GM12878 (cell line): ENCODE measurements at regions not wholly inside any gene's neighbourhood (a gene's known extent, or its start where the extent isn't known, plus 50 kb on each side); places are given as distances from the start of the nearest gene placed in this dataset.

ENCODE experiments used
- ATAC-seq: fragments of 200-7000 bp; cut with Tn5 transposase; 3 replicates; pipeline ENCODE4 v1.9.1; 2020; ENCODE audit warnings: mild to moderate bottlenecking, moderate library complexity
- BruUV-seq: library from RNA; stranded (reverse); fragments of 400-500 nt; replicated peaks from 2 replicates; lab custom pipeline; 2021; lab: Mats Ljungman, UMichigan
- CTCF ChIA-PET: fragments of 300-600 bp; sonication (Branson Sonifier 250); formaldehyde crosslinking; extraction: SDS; loops from one replicate; lab custom pipeline; 2021; ENCODE audit warnings: inconsistent platforms; lab: Yijun Ruan, JAX
- POLR2A ChIA-PET: fragments of 350-600 bp; formaldehyde crosslinking; extraction: SDS; loops from one replicate; lab custom pipeline; 2021; ENCODE audit warnings: inconsistent platforms; lab: Charles Lee
- RAD21 ChIA-PET: fragments of 300-600 bp; sonication (Branson Sonifier 250); formaldehyde crosslinking; loops from one replicate; lab custom pipeline; 2023; ENCODE audit warnings: antibody characterized with exemption; ENCODE audit not compliant: unreplicated experiment; lab: Charles Lee
- SMC1A ChIA-PET: fragments of 300-600 bp; sonication (Branson Sonifier 250); formaldehyde crosslinking; loops from one replicate; lab custom pipeline; 2023; ENCODE audit not compliant: unreplicated experiment, uncharacterized antibody; lab: Charles Lee
- DNase-seq: peaks from one replicate; pipeline ENCODE4 v3.0.0-alpha.2; 2011; ENCODE audit warnings: low read depth, low spot score
- FAIRE-seq: peaks from 3 replicates; lab custom pipeline; 2011; peaks lifted over from hg19 to GRCh38; lab: Jason Lieb, UNC
- H2AFZ ChIP-seq: 2 replicates; pipeline ENCODE4 v1.6.0; 2011; ENCODE audit warnings: low read depth, low read length, control low read depth; ENCODE audit not compliant: control insufficient read depth
- H3K27ac ChIP-seq: 2 replicates; pipeline ENCODE4 v1.5.1; 2011; ENCODE audit warnings: control low read depth; ENCODE audit not compliant: control insufficient read depth, insufficient read depth
- H3K27me3 ChIP-seq, 2 experiments: replicated peaks in 1 of 2; 2 replicates each; pipeline versions ENCODE4 v1.6.0 to v1.6.1; 2011; ENCODE audit warnings: low read length in 1 of 2; ENCODE audit not compliant: control insufficient read depth in 2 of 2, insufficient read depth in 2 of 2
- H3K36me3 ChIP-seq, 2 experiments: 2 replicates each; pipeline ENCODE4 v1.5.1; 2011; ENCODE audit warnings: low read length in 1 of 2; ENCODE audit not compliant: control insufficient read depth in 2 of 2, insufficient read depth in 2 of 2
- H3K4me1 ChIP-seq: 2 replicates; pipeline ENCODE4 v1.6.1; 2011; ENCODE audit warnings: mild to moderate bottlenecking, low read length, moderate library complexity, mixed read lengths; ENCODE audit not compliant: control insufficient read depth, insufficient read depth
- H3K4me2 ChIP-seq: 2 replicates; pipeline ENCODE4 v1.6.0; 2011; ENCODE audit warnings: control low read depth; ENCODE audit not compliant: control insufficient read depth, insufficient read depth
- H3K4me3 ChIP-seq: fragments of 200-600 bp; sonication (generic); 2 replicates; pipeline ENCODE4 v1.5.1; 2016
- H3K79me2 ChIP-seq: 2 replicates; pipeline ENCODE4 v1.6.0; 2011; ENCODE audit warnings: low read length; ENCODE audit not compliant: control insufficient read depth, insufficient read depth
- H3K9ac ChIP-seq: 2 replicates; pipeline ENCODE4 v1.8.0; 2011; ENCODE audit warnings: low read length, control low read depth, mixed read lengths; ENCODE audit not compliant: control insufficient read depth, insufficient read depth
- H3K9me3 ChIP-seq: replicated peaks from 3 replicates; pipeline ENCODE4 v1.5.1; 2011; ENCODE audit warnings: mild to moderate bottlenecking, low read length; ENCODE audit not compliant: control insufficient read depth, insufficient read depth
- H4K20me1 ChIP-seq: 2 replicates; pipeline ENCODE4 v1.6.0; 2011; ENCODE audit not compliant: control insufficient read depth, insufficient read depth
- BCLAF1 ChIP-seq: fragments of 450-650 bp; IDR thresholded peaks from 2 replicates; pipeline ENCODE4 v1.6.1; 2017; ENCODE audit warnings: antibody characterized with exemption, mild to moderate bottlenecking, moderate library complexity
- CBX5 ChIP-seq: sonication (generic); IDR thresholded peaks from 2 replicates; pipeline ENCODE4 v1.6.1; 2016; ENCODE audit warnings: low read depth, moderate library complexity, mild to moderate bottlenecking, inconsistent platforms
- E2F8 ChIP-seq: fragments of 450-650 bp; IDR thresholded peaks from 2 replicates; pipeline ENCODE4 v1.6.1; 2018; ENCODE audit warnings: mild to moderate bottlenecking, low read depth, moderate library complexity; ENCODE audit not compliant: partially characterized antibody
- HCFC1 ChIP-seq: fragments of 150-350 bp; IDR thresholded peaks from 2 replicates; pipeline ENCODE4 v1.6.1; 2014; ENCODE audit warnings: low read length
- HDGF ChIP-seq: fragments of 450-650 bp; IDR thresholded peaks from 2 replicates; pipeline ENCODE4 v1.6.1; 2016; ENCODE audit warnings: antibody characterized with exemption
- NRF1 ChIP-seq: conservative IDR thresholded peaks from 2 replicates; pipeline ENCODE4 v1.6.1; 2011; ENCODE audit warnings: mild to moderate bottlenecking, low read depth, low read length, improper control_type of control experiment
- POLR2AphosphoS5 ChIP-seq: IDR thresholded peaks from 2 replicates; pipeline ENCODE4 v1.6.1; 2011; ENCODE audit warnings: mild to moderate bottlenecking, low read length, inconsistent platforms
- RAD21 ChIP-seq: IDR thresholded peaks from 2 replicates; pipeline ENCODE4 v1.6.1; 2011; ENCODE audit warnings: mild to moderate bottlenecking, low read depth, low read length, moderate library complexity; ENCODE audit not compliant: insufficient read depth
- SIN3A ChIP-seq: IDR thresholded peaks from 2 replicates; pipeline ENCODE4 v1.6.1; 2012; ENCODE audit warnings: low read depth, low read length, improper control_type of control experiment
- SMARCA5 ChIP-seq: fragments of 450-650 bp; IDR thresholded peaks from 2 replicates; pipeline ENCODE4 v1.6.1; 2017; ENCODE audit warnings: mild to moderate bottlenecking
- YBX1 ChIP-seq: fragments of 450-650 bp; IDR thresholded peaks from 2 replicates; pipeline ENCODE4 v1.6.1; 2016; ENCODE audit warnings: antibody characterized with exemption
- ZSCAN29 ChIP-seq: fragments of 450-650 bp; IDR thresholded peaks from 2 replicates; pipeline ENCODE4 v1.6.1; 2017; ENCODE audit warnings: mild to moderate bottlenecking, moderate library complexity
- WGBS: methylation state at CpG from one replicate; pipeline ENCODE4 v1.1.6; 2016; ENCODE audit warnings: low lambda C conversion rate; ENCODE audit not compliant: insufficient replicate concordance, insufficient coverage; ENCODE audit errors: missing lambda C conversion rate; 5-methylcytosine and 5-hydroxymethylcytosine counted together
- in situ Hi-C: fragments of 300-500 bp; cut with MboI; formaldehyde crosslinking; loops from 9 replicates; pipeline ENCODE4 v1.14.3; 2018; ENCODE audit warnings: mixed read lengths
- intact Hi-C: fragments of 100-400 bp; cut with micrococcal nuclease; formaldehyde crosslinking; loops from one replicate; pipeline ENCODE4 v1.14.2; 2022; ENCODE audit not compliant: unreplicated experiment

- H3K4me3 ChIP-seq, result no peak overlapping the region
- no peaks in the 10 kb centered on the region for H3K36me3 ChIP-seq
- TF ChIP-seq HCFC1 (no peak), CBX5 (no peak), ZSCAN29 (no peak), NRF1 (no peak), SMARCA5 (no peak), YBX1 (no peak)
- no peak overlapping the region for H2AFZ ChIP-seq
- no peaks in the 10 kb centered on the region for H3K9me3 ChIP-seq
- 33% methylated on average over 4 of the region's 4 CpGs for WGBS
- in situ Hi-C loops, result loop anchor here (25.0 kb wide), 1 partner anchor 180 kb away; no protein-coding TSS in a partner anchor
- no peak overlapping the region for H3K9ac ChIP-seq
- ChIA-PET RAD21 (no interaction called here), SMC1A (interaction anchor here (0.6 to 2.6 kb wide), 2 partner anchors 10 to 1218 kb away, joined by 3 to 9 read pairs; no protein-coding TSS in a partner anchor), CTCF (interaction anchor here (1.1 to 1.7 kb wide), 6 partner anchors 9 to 184 kb away, joined by 3 to 5 read pairs (median 4); no protein-coding TSS in a partner anchor), POLR2A (no interaction called here)
- intact Hi-C loops, result no loop called here
- DNase-seq (no peak), ATAC-seq (no peak), FAIRE-seq (no peak)
- H3K4me1 ChIP-seq, result no peaks in the 10 kb centered on the region
- H3K4me2 ChIP-seq, result no peak overlapping the region
- H4K20me1 ChIP-seq, result no peaks in the 10 kb centered on the region
- no peaks in the 10 kb centered on the region; a peak in 1 of 4 replicates for H3K27me3 ChIP-seq
- no peaks in the 10 kb centered on the region for H3K79me2 ChIP-seq
- H3K27ac ChIP-seq, result no peak overlapping the region
- BruUV-seq, result no TSS peak
Observed at GRCh38 chr7:25381818-25382589, 153.7 kb upstream of the NPVF start.

- SMC1A ChIA-PET, result interaction anchor here (0.5 to 2.6 kb wide), 3 partner anchors 9 to 1311 kb away, joined by 3 to 9 read pairs (median 4); no protein-coding TSS in a partner anchor
- Histone ChIP-seq H3K4me3 (no peak overlapping the region), H3K9me3 (no peaks in the 10 kb centered on the region), H3K36me3 (no peaks in the 10 kb centered on the region), H3K27ac (no peak overlapping the region), H3K79me2 (no peaks in the 10 kb centered on the region), H3K27me3 (no peaks in the 10 kb centered on the region; a peak in 1 of 4 replicates), H3K9ac (no peak overlapping the region), H3K4me1 (no peaks in the 10 kb centered on the region), H2AFZ (no peak overlapping the region), H3K4me2 (no peak overlapping the region), H4K20me1 (no peaks in the 10 kb centered on the region)
- ATAC-seq, result no peak
- intact Hi-C loops, result no loop called here
- POLR2A ChIA-PET, result no interaction called here
- BruUV-seq, result no TSS peak
- DNase-seq, result no peak
- in situ Hi-C loops, result loop anchor here (25.0 kb wide), 1 partner anchor 179 kb away; no protein-coding TSS in a partner anchor
- FAIRE-seq, result no peak
- CTCF ChIA-PET, result interaction anchor here (1.1 to 1.7 kb wide), 4 partner anchors 9 to 184 kb away, joined by 3 to 5 read pairs (median 4); no protein-coding TSS in a partner anchor
- 29% methylated on average over 4 of the region's 4 CpGs for WGBS
- RAD21 ChIA-PET, result no interaction called here
- TF ChIP-seq RAD21 (no peak), SIN3A (no peak), HDGF (no peak), BCLAF1 (no peak), E2F8 (no peak), POLR2AphosphoS5 (no peak)
Observed at GRCh38 chr7:25382869-25383268, 154.6 kb upstream of the NPVF start.
